IMR-90 (cell line): ENCODE measurements at regions not wholly inside any gene's neighbourhood (a gene's known extent, or its start where the extent isn't known, plus 50 kb on each side); places are given as distances from the start of the nearest gene placed in this dataset.

ENCODE experiments used
- ATAC-seq: fragments of 200-7000 bp; cut with Tn5 transposase; 2 replicates; pipeline ENCODE4 v1.9.1; 2020; ENCODE audit warnings: low read depth, mild to moderate bottlenecking, moderate library complexity
- BruUV-seq: library from RNA; stranded (reverse); fragments of 400-500 nt; replicated peaks from 2 replicates; lab custom pipeline; 2021; lab: Mats Ljungman, UMichigan
- CTCF ChIA-PET: fragments of 300-600 bp; formaldehyde crosslinking; extraction: SDS; loops from one replicate; lab custom pipeline; 2021; ENCODE audit warnings: antibody characterized with exemption; lab: Yijun Ruan, JAX
- POLR2A ChIA-PET: fragments of 300-600 bp; sonication (Branson Sonifier 250); formaldehyde crosslinking; loops from one replicate; lab custom pipeline; 2022; ENCODE audit warnings: antibody characterized with exemption; ENCODE audit not compliant: unreplicated experiment; lab: Charles Lee
- DNase-seq: peaks from one replicate; pipeline ENCODE4 v3.0.0; 2013
- H2AFZ ChIP-seq: replicated peaks from 2 replicates; pipeline ENCODE3; 2013; ENCODE audit warnings: low read length, mild to moderate bottlenecking; ENCODE audit not compliant: poor library complexity
- H2AK5ac ChIP-seq: 2 replicates; pipeline ENCODE4 v1.6.1; 2013; ENCODE audit warnings: low read depth, low read length, inconsistent platforms
- H2AK9ac ChIP-seq: replicated peaks from 2 replicates; pipeline ENCODE3; 2013; ENCODE audit warnings: mild to moderate bottlenecking, low read depth, low read length, moderate library complexity; ENCODE audit not compliant: poor library complexity
- H2BK120ac ChIP-seq: 2 replicates; pipeline ENCODE4 v1.6.1; 2013; ENCODE audit warnings: low read depth, low read length, inconsistent platforms
- H2BK15ac ChIP-seq: 3 replicates; pipeline ENCODE4 v1.6.1; 2013; ENCODE audit warnings: low read depth, low read length, inconsistent platforms
- H2BK20ac ChIP-seq: 2 replicates; pipeline ENCODE4 v1.6.1; 2013; ENCODE audit warnings: low read depth, mild to moderate bottlenecking, inconsistent platforms, low read length, moderate library complexity
- H2BK5ac ChIP-seq: 2 replicates; pipeline ENCODE4 v1.6.1; 2013; ENCODE audit warnings: mild to moderate bottlenecking, low read depth, low read length, inconsistent platforms; ENCODE audit not compliant: poor library complexity, severe bottlenecking
- H3K14ac ChIP-seq: replicated peaks from 2 replicates; pipeline ENCODE4 v1.6.1; 2013; ENCODE audit warnings: low read depth, low read length, inconsistent platforms
- H3K18ac ChIP-seq: 2 replicates; pipeline ENCODE4 v1.6.1; 2013; ENCODE audit warnings: low read depth, low read length, control low read depth
- H3K23ac ChIP-seq: 2 replicates; pipeline ENCODE4 v1.6.1; 2013; ENCODE audit warnings: low read depth, low read length, inconsistent platforms
- H3K27ac ChIP-seq: 2 replicates; pipeline ENCODE4 v1.5.1; 2013; ENCODE audit warnings: mild to moderate bottlenecking, control low read depth, low read length; ENCODE audit not compliant: insufficient read depth
- H3K27me3 ChIP-seq: 2 replicates; pipeline ENCODE4 v1.6.1; 2013; ENCODE audit warnings: low read length; ENCODE audit not compliant: control insufficient read depth, insufficient read depth
- H3K36me3 ChIP-seq: 2 replicates; pipeline ENCODE4 v1.6.1; 2013; ENCODE audit warnings: low read length, mixed read lengths; ENCODE audit not compliant: control insufficient read depth, insufficient read depth
- H3K4ac ChIP-seq: 2 replicates; pipeline ENCODE4 v1.6.1; 2013; ENCODE audit warnings: low read depth, low read length, inconsistent platforms
- H3K4me1 ChIP-seq: 2 replicates; pipeline ENCODE4 v1.6.1; 2013; ENCODE audit warnings: low read length, mixed read lengths; ENCODE audit not compliant: control insufficient read depth, insufficient read depth
- H3K4me2 ChIP-seq: 2 replicates; pipeline ENCODE4 v1.6.1; 2013; ENCODE audit warnings: low read depth, mild to moderate bottlenecking, control low read depth, low read length, moderate library complexity
- H3K4me3 ChIP-seq: 2 replicates; pipeline ENCODE4 v1.5.1; 2013; ENCODE audit warnings: low read depth, mild to moderate bottlenecking, control low read depth, low read length, moderate library complexity; ENCODE audit not compliant: insufficient read depth
- H3K56ac ChIP-seq: 2 replicates; pipeline ENCODE4 v1.6.1; 2013; ENCODE audit warnings: low read length, inconsistent platforms; ENCODE audit not compliant: insufficient read depth; ENCODE audit errors: extremely low read depth
- H3K79me1 ChIP-seq, 2 experiments: 2 replicates each; pipeline ENCODE4 v1.6.1; 2013; ENCODE audit warnings: low read length in 2 of 2, inconsistent platforms in 1 of 2, low read depth in 1 of 2
- H3K9ac ChIP-seq: 2 replicates; pipeline ENCODE4 v1.6.1; 2013; ENCODE audit warnings: low read depth, low read length, control low read depth
- H3K9me1 ChIP-seq: 2 replicates; pipeline ENCODE4 v1.6.1; 2013; ENCODE audit warnings: low read length, inconsistent platforms; ENCODE audit not compliant: insufficient read depth
- H3K9me3 ChIP-seq: 2 replicates; pipeline ENCODE4 v1.6.1; 2013; ENCODE audit warnings: low read length; ENCODE audit not compliant: control insufficient read depth, insufficient read depth
- H4K20me1 ChIP-seq: 2 replicates; pipeline ENCODE4 v1.6.1; 2013; ENCODE audit warnings: low read length, inconsistent platforms; ENCODE audit not compliant: insufficient read depth
- H4K5ac ChIP-seq: 2 replicates; pipeline ENCODE4 v1.6.1; 2013; ENCODE audit warnings: mild to moderate bottlenecking, low read depth, low read length, control low read depth
- H4K8ac ChIP-seq, 2 experiments: 2 replicates each; pipeline ENCODE4 v1.6.1; 2013; ENCODE audit warnings: low read depth in 2 of 2, low read length in 2 of 2, control low read depth in 1 of 2, inconsistent platforms in 1 of 2
- H4K91ac ChIP-seq: 2 replicates; pipeline ENCODE4 v1.6.1; 2013; ENCODE audit warnings: low read depth, low read length, inconsistent platforms; ENCODE audit not compliant: insufficient read depth
- BHLHE40 ChIP-seq: fragments of 150-350 bp; IDR thresholded peaks from 2 replicates; pipeline ENCODE4 v1.6.1; 2016; ENCODE audit warnings: mild to moderate bottlenecking, low read depth, low read length
- CEBPB ChIP-seq: IDR thresholded peaks from 2 replicates; pipeline ENCODE4 v1.6.1; 2012; ENCODE audit warnings: low read depth, low read length, improper control_type of control experiment
- CHD1 ChIP-seq: IDR thresholded peaks from 2 replicates; pipeline ENCODE4 v1.6.1; 2012; ENCODE audit warnings: low read depth, low read length, improper control_type of control experiment
- MAFK ChIP-seq: IDR thresholded peaks from 2 replicates; pipeline ENCODE4 v1.6.1; 2012; ENCODE audit warnings: low read depth, low read length, improper control_type of control experiment
- MAZ ChIP-seq: IDR thresholded peaks from 2 replicates; pipeline ENCODE4 v1.6.1; 2012; ENCODE audit warnings: low read depth, mild to moderate bottlenecking, low read length, improper control_type of control experiment, moderate library complexity, borderline replicate concordance
- POLR2A ChIP-seq: IDR thresholded peaks from 2 replicates; pipeline ENCODE4 v1.6.1; 2012; ENCODE audit warnings: mild to moderate bottlenecking, low read depth, low read length
- SMC3 ChIP-seq: fragments of 150-350 bp; IDR thresholded peaks from 2 replicates; pipeline ENCODE4 v1.6.1; 2016; ENCODE audit warnings: low read depth, mild to moderate bottlenecking, antibody characterized with exemption, low read length, moderate library complexity
- USF2 ChIP-seq: fragments of 150-350 bp; IDR thresholded peaks from 2 replicates; pipeline ENCODE4 v1.6.1; 2017; ENCODE audit warnings: mild to moderate bottlenecking, antibody characterized with exemption, low read length, low read depth
- WGBS, 2 experiments: methylation state at CpG; one replicate each; pipeline versions ENCODE4 v1.1.5 to v1.1.7; 2013; ENCODE audit warnings: missing lambda C conversion rate in 2 of 2; ENCODE audit not compliant: insufficient read length in 1 of 2; ENCODE audit errors: extremely low coverage in 2 of 2; 5-methylcytosine and 5-hydroxymethylcytosine counted together
- dilution Hi-C: fragments of 300-500 bp; cut with HindIII; formaldehyde crosslinking; loops from one replicate; pipeline ENCODE4 v1.14.3; 2018; ENCODE audit warnings: low sequenced_read_pairs; ENCODE audit not compliant: unreplicated experiment
- in situ Hi-C: fragments of 300-500 bp; cut with MboI; formaldehyde crosslinking; loops from 3 replicates; pipeline ENCODE4 v1.14.3; 2019; ENCODE audit warnings: low sequenced_read_pairs, inconsistent platforms, mixed read lengths
- intact Hi-C: fragments of 100-400 bp; cut with micrococcal nuclease; formaldehyde crosslinking; loops from 2 replicates; pipeline ENCODE4 v1.10.0; 2022
- TF ChIP-seq, protein P1 (sequence below): fragments of 150-350 bp; IDR thresholded peaks from 2 replicates; pipeline ENCODE4 v1.6.1; 2016; ENCODE audit warnings: low read depth, mild to moderate bottlenecking, low read length, moderate library complexity, borderline replicate concordance

- H3K9ac ChIP-seq: no peak overlapping the region
- H3K79me1 ChIP-seq: no peaks in the 10 kb centered on the region
- in situ Hi-C loops (no loop called here), dilution Hi-C loops (no loop called here), intact Hi-C loops (no loop called here)
- no peak overlapping the region for H4K5ac ChIP-seq
- no TSS peak for BruUV-seq
- ChIA-PET CTCF (no interaction called here), POLR2A (no interaction called here)
- H3K14ac ChIP-seq: no peak overlapping the region
- H3K4me2 ChIP-seq: no peak overlapping the region
- no peak for ATAC-seq
- H3K27ac ChIP-seq: no peak overlapping the region
- H3K9me1 ChIP-seq: no peaks in the 10 kb centered on the region
- no peak overlapping the region for H4K91ac ChIP-seq
- no peak overlapping the region for H3K4ac ChIP-seq
- H2BK20ac ChIP-seq: no peak overlapping the region
- H3K23ac ChIP-seq: no peak overlapping the region
- H2BK120ac ChIP-seq: no peak overlapping the region
- no peak overlapping the region for H2BK15ac ChIP-seq
- WGBS, 2 experiments: no CpG with 5 or more reads among the region's 7 CpGs
- H4K20me1 ChIP-seq: no peaks in the 10 kb centered on the region
- H3K9me3 ChIP-seq: peaks cover 10% of the 10 kb centered on the region
- no peak overlapping the region for H2AK9ac ChIP-seq
- no peak overlapping the region for H3K18ac ChIP-seq
- H3K27me3 ChIP-seq: no peaks in the 10 kb centered on the region
- TF ChIP-seq CHD1 (no peak), MAZ (no peak), USF2 (no peak), CEBPB (no peak), POLR2A (no peak), MAFK (no peak), SMC3 (no peak), BHLHE40 (no peak)
- TF ChIP-seq, protein P1, sequence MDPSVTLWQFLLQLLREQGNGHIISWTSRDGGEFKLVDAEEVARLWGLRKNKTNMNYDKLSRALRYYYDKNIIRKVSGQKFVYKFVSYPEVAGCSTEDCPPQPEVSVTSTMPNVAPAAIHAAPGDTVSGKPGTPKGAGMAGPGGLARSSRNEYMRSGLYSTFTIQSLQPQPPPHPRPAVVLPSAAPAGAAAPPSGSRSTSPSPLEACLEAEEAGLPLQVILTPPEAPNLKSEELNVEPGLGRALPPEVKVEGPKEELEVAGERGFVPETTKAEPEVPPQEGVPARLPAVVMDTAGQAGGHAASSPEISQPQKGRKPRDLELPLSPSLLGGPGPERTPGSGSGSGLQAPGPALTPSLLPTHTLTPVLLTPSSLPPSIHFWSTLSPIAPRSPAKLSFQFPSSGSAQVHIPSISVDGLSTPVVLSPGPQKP: no peak
- H2BK5ac ChIP-seq: no peak overlapping the region
- H3K4me3 ChIP-seq: no peak overlapping the region
- no peaks in the 10 kb centered on the region for H3K4me1 ChIP-seq
- no peak overlapping the region for H3K56ac ChIP-seq
- H4K8ac ChIP-seq: no peak overlapping the region
- H3K36me3 ChIP-seq: no peaks in the 10 kb centered on the region
- DNase-seq: no peak
- H2AFZ ChIP-seq: no peak overlapping the region
- no peak overlapping the region for H2AK5ac ChIP-seq
These were observed 412.9 kb downstream of the CHSY3 start for GRCh38 chr5:130316971-130317680.
